ENCODE measurements at regions not wholly inside any gene's neighbourhood (a gene's known extent, or its start where the extent isn't known, plus 50 kb on each side); places are given as distances from the start of the nearest gene placed in this dataset.
A peak's percentile ranks its signal among the peaks of the same experiment; 100 is the strongest.

GRCh38 chr20:9920866-9921265, 82.0 kb upstream of the PAK5 start:
- DNase-seq (ENCODE audit: low read depth in 4 of 4, low spot score in 3 of 4): no peak

- DNase-seq (ENCODE audit: low read depth in 4 of 4, low spot score in 3 of 4): no peak
Measured at GRCh38 chr20:9919271-9920014, 80.6 kb upstream of the PAK5 start.

GRCh38 chr20:9918348-9918747, 79.5 kb upstream of the PAK5 start:
- DNase-seq (ENCODE audit: low read depth in 4 of 4, low spot score in 3 of 4): no peak

GRCh38 chr20:9916761-9917160, 77.9 kb upstream of the PAK5 start:
- DNase-seq (ENCODE audit: low read depth in 4 of 4, low spot score in 3 of 4): no peak

DNA sequence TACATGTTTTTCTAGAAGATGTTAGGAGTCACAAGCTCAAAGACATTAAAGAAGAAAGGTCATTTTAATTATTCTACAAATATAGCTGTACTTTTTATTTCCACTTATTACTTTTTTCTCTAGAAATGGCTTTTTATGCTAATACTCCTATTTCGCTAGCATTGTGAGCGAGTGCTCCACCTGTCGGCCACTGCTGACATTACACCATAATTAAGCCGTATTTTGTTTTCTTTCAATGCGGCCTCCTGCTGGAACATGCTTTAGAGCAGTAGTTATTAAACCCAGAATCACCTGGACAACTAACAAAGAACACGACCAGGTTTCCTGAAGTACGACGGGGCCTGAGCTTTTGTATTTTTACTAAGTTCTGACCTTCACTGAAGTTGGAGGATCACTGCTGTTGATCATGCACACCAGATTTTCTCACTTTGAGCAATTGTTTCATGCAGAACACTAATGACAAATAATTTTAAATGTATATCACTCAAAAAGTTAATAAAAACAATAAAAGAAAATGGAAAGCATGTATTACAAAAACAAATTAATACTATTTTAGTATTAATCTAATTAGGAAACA, 74.1 kb upstream of the PAK5 start:
- peak in 2 of 4 donors; percentile 7 to 25 for DNase-seq (ENCODE audit: low read depth in 4 of 4, low spot score in 3 of 4)

- no peak for DNase-seq (ENCODE audit: low read depth in 4 of 4, low spot score in 3 of 4)
Measured at GRCh38 chr20:9912290-9912689, 73.4 kb upstream of the PAK5 start.

DNA sequence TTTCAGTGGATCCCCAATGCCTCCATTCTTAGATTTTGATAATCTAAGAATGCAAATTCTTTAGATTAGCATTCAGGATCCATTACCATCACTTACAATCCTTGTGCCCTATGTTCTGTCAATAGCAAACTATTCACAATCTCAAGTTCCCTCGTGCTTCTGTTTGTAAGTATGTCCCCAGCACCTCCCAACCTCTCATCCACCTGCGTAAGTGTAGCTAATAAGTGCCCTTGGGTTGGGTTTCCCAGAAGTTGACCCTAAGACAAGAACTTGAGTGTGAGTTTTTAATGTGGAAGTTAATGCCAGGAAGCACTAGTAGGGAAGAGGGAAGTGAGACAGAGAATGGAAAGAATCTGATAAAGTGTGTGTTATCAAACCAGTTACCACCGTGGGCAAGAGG, 72.6 kb upstream of the PAK5 start:
- no peak for DNase-seq (ENCODE audit: low read depth in 4 of 4, low spot score in 3 of 4)

- no peak for DNase-seq (ENCODE audit: low read depth in 4 of 4, low spot score in 3 of 4)
Measured at GRCh38 chr20:9909167-9909566, 70.3 kb upstream of the PAK5 start.

DNA sequence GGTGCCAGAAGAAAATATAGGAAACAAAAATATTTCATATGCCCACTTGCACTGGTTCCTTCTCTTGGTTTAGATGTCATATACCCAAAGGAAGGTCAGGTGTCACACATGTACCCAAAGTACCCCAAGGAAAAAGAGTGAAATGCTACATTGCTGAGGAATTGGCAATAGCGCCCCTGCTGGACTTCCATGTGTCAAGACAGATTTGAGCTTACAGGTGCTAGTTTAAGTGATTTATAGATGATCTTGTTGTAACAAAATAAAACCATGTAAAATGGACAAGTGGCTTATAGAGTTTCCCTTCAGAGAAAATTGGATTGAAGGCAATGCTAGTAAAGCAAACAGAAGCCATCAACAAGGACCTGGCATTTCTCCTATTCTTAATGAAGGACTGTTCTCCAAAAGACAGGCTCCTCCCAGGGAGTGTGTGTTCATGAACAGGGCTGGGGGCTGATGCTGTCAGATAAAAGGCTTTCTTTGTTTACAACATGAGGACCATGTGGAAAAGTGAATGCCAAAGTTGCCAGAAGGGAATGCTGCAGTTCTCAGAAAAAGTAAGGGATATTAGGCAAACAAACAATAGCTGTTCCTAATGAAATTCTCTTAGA, 64.3 kb upstream of the PAK5 start:
- no peak for DNase-seq (ENCODE audit: low read depth in 4 of 4, low spot score in 3 of 4)

- no peak for DNase-seq (ENCODE audit: low read depth in 4 of 4, low spot score in 3 of 4)
Measured at GRCh38 chr20:9889270-9889981, 50.5 kb upstream of the PAK5 start.
